ENCODE measurements at regions not wholly inside any gene's neighbourhood (a gene's known extent, or its start where the extent isn't known, plus 50 kb on each side); places are given as distances from the start of the nearest gene placed in this dataset.

GRCh38 chr2:239495791-239496233, 95.0 kb upstream of the HDAC4 start:
- no peak overlapping the region for H3K27ac Mint-ChIP-seq (ENCODE audit: low read depth, unreplicated experiment)
- intact Hi-C loops (cut with micrococcal nuclease) = no loop called here
- H3K9me3 Mint-ChIP-seq (ENCODE audit: unreplicated experiment) = no peaks in the 10 kb centered on the region
- no TSS peak for BruUV-seq (replicated peaks)
- DNase-seq (ENCODE audit: unreplicated experiment) = no peak
- H3K4me1 Mint-ChIP-seq (ENCODE audit: insufficient read depth, unreplicated experiment) = no peaks in the 10 kb centered on the region
- H3K27me3 Mint-ChIP-seq (ENCODE audit: insufficient read depth, unreplicated experiment) = peaks cover 77% of the 10 kb centered on the region
- H3K36me3 Mint-ChIP-seq (ENCODE audit: insufficient read depth, unreplicated experiment) = peaks cover 6% of the 10 kb centered on the region
- no peak overlapping the region for H3K4me3 Mint-ChIP-seq (ENCODE audit: unreplicated experiment)
- POLR2A ChIA-PET = no interaction called here
- CTCF ChIA-PET = no interaction called here
- no peak for TF ChIP-seq CTCF (IDR thresholded peaks at IDR 0.05; ENCODE audit: unreplicated experiment)

- Mint-ChIP-seq H3K27ac (ENCODE audit: low read depth, unreplicated experiment) (no peak overlapping the region), H3K36me3 (ENCODE audit: insufficient read depth, unreplicated experiment) (peaks cover 6% of the 10 kb centered on the region), H3K9me3 (ENCODE audit: unreplicated experiment) (no peaks in the 10 kb centered on the region), H3K4me1 (ENCODE audit: insufficient read depth, unreplicated experiment) (no peaks in the 10 kb centered on the region), H3K4me3 (ENCODE audit: unreplicated experiment) (no peak overlapping the region), H3K27me3 (ENCODE audit: insufficient read depth, unreplicated experiment) (peaks cover 77% of the 10 kb centered on the region)
- ChIA-PET CTCF (no interaction called here), POLR2A (interaction anchor here (0.6 kb wide), 1 partner anchor 35 kb away, joined by 4 read pairs; no protein-coding TSS in a partner anchor)
- intact Hi-C loops (cut with micrococcal nuclease) = no loop called here
- DNase-seq (ENCODE audit: unreplicated experiment) = no peak
- no peak for TF ChIP-seq CTCF (IDR thresholded peaks at IDR 0.05; ENCODE audit: unreplicated experiment)
- no TSS peak for BruUV-seq (replicated peaks)
Measured at GRCh38 chr2:239495175-239495574, 94.4 kb upstream of the HDAC4 start.

- ChIA-PET POLR2A (interaction anchor here (0.6 kb wide), 1 partner anchor 36 kb away, joined by 4 read pairs; no protein-coding TSS in a partner anchor), CTCF (interaction anchor here (0.6 kb wide), 1 partner anchor 9 kb away, joined by 3 read pairs; no protein-coding TSS in a partner anchor)
- Mint-ChIP-seq H3K36me3 (ENCODE audit: insufficient read depth, unreplicated experiment) (peaks cover 6% of the 10 kb centered on the region), H3K9me3 (ENCODE audit: unreplicated experiment) (no peaks in the 10 kb centered on the region), H3K4me3 (ENCODE audit: unreplicated experiment) (no peak overlapping the region), H3K27me3 (ENCODE audit: insufficient read depth, unreplicated experiment) (peaks cover 77% of the 10 kb centered on the region), H3K27ac (ENCODE audit: low read depth, unreplicated experiment) (no peak overlapping the region), H3K4me1 (ENCODE audit: insufficient read depth, unreplicated experiment) (no peaks in the 10 kb centered on the region)
- no peak for TF ChIP-seq CTCF (IDR thresholded peaks at IDR 0.05; ENCODE audit: unreplicated experiment)
- intact Hi-C loops (cut with micrococcal nuclease) = no loop called here
- BruUV-seq (replicated peaks) = no TSS peak
- DNase-seq (ENCODE audit: unreplicated experiment) = no peak
Measured at GRCh38 chr2:239494578-239494977, 93.8 kb upstream of the HDAC4 start.

GRCh38 chr2:239489481-239489880, 88.7 kb upstream of the HDAC4 start:
- no peaks in the 10 kb centered on the region for H3K9me3 Mint-ChIP-seq (ENCODE audit: unreplicated experiment)
- H3K36me3 Mint-ChIP-seq (ENCODE audit: insufficient read depth, unreplicated experiment) = peaks cover under 1% of the 10 kb centered on the region
- POLR2A ChIA-PET = no interaction called here
- H3K4me1 Mint-ChIP-seq (ENCODE audit: insufficient read depth, unreplicated experiment) = no peaks in the 10 kb centered on the region
- no TSS peak for BruUV-seq (replicated peaks)
- DNase-seq (ENCODE audit: unreplicated experiment) = no peak
- H3K27me3 Mint-ChIP-seq (ENCODE audit: insufficient read depth, unreplicated experiment) = peaks cover 89% of the 10 kb centered on the region
- no peak for TF ChIP-seq CTCF (IDR thresholded peaks at IDR 0.05; ENCODE audit: unreplicated experiment)
- H3K4me3 Mint-ChIP-seq (ENCODE audit: unreplicated experiment) = no peak overlapping the region
- no peak overlapping the region for H3K27ac Mint-ChIP-seq (ENCODE audit: low read depth, unreplicated experiment)
- CTCF ChIA-PET = interaction anchor here (0.6 kb wide), 1 partner anchor 151 kb away, joined by 3 read pairs; no protein-coding TSS in a partner anchor
- intact Hi-C loops (cut with micrococcal nuclease) = no loop called here

Data from MCF 10A (cell line).